Memory B cell (primary cell): ENCODE measurements at regions not wholly inside any gene's neighbourhood (a gene's known extent, or its start where the extent isn't known, plus 50 kb on each side); places are given as distances from the start of the nearest gene placed in this dataset.

Experiments used
- ATAC-seq: fragments of 150-1000 bp; cut with Tn5 transposase; 2 replicates; pipeline ENCODE4 v1.10.0; 2021; ENCODE audit warnings: low read depth, mild to moderate bottlenecking, moderate library complexity
- DNase-seq, 2 donors: peaks; one replicate each; pipeline ENCODE4 v3.0.0; 2022; ENCODE audit warnings: low spot score in 2 of 2
- H3K27ac Mint-ChIP-seq: one replicate; pipeline ENCODE4 v1.8.0; 2022; ENCODE audit warnings: mild to moderate bottlenecking, moderate library complexity, mixed read lengths
- H3K27me3 Mint-ChIP-seq: one replicate; pipeline ENCODE4 v1.8.0; 2022; ENCODE audit warnings: mixed read lengths
- H3K36me3 Mint-ChIP-seq: one replicate; pipeline ENCODE4 v1.8.0; 2022; ENCODE audit warnings: mild to moderate bottlenecking, mixed read lengths
- H3K4me1 Mint-ChIP-seq: one replicate; pipeline ENCODE4 v1.8.0; 2022; ENCODE audit warnings: mixed read lengths
- H3K4me3 Mint-ChIP-seq: one replicate; pipeline ENCODE4 v1.8.0; 2022; ENCODE audit warnings: mild to moderate bottlenecking, moderate library complexity, mixed read lengths
- H3K9me3 Mint-ChIP-seq: one replicate; pipeline ENCODE4 v1.8.0; 2022; ENCODE audit warnings: mixed read lengths

- Mint-ChIP-seq H3K4me1 (no peaks in the 10 kb centered on the region), H3K4me3 (no peak overlapping the region), H3K36me3 (no peaks in the 10 kb centered on the region), H3K27me3 (no peaks in the 10 kb centered on the region), H3K27ac (no peak overlapping the region), H3K9me3 (peaks cover 7% of the 10 kb centered on the region)
- ATAC-seq (no peak), DNase-seq (no peak)
Observed at GRCh38 chr14:85123755-85124154, 406.2 kb upstream of the FLRT2 start.

GRCh38 chr14:85124631-85125290 is 405.2 kb upstream of the FLRT2 start:
- ATAC-seq (no peak), DNase-seq (no peak)
- H3K36me3 Mint-ChIP-seq = no peaks in the 10 kb centered on the region
- no peaks in the 10 kb centered on the region for H3K4me1 Mint-ChIP-seq
- peaks cover 4% of the 10 kb centered on the region for H3K9me3 Mint-ChIP-seq
- H3K27me3 Mint-ChIP-seq = no peaks in the 10 kb centered on the region
- no peak overlapping the region for H3K27ac Mint-ChIP-seq
- H3K4me3 Mint-ChIP-seq = no peak overlapping the region

- Mint-ChIP-seq H3K4me3 (no peak overlapping the region), H3K27me3 (no peaks in the 10 kb centered on the region), H3K36me3 (no peaks in the 10 kb centered on the region), H3K27ac (no peak overlapping the region), H3K9me3 (peaks cover 4% of the 10 kb centered on the region), H3K4me1 (no peaks in the 10 kb centered on the region)
- DNase-seq (no peak), ATAC-seq (no peak)
Observed at GRCh38 chr14:85125291-85125670, 404.7 kb upstream of the FLRT2 start.

GRCh38 chr14:85129921-85130320 is 400.0 kb upstream of the FLRT2 start:
- no peak for DNase-seq
- Mint-ChIP-seq H3K36me3 (no peaks in the 10 kb centered on the region), H3K27ac (no peak overlapping the region), H3K27me3 (no peaks in the 10 kb centered on the region), H3K9me3 (peaks cover 5% of the 10 kb centered on the region), H3K4me1 (no peaks in the 10 kb centered on the region), H3K4me3 (no peak overlapping the region)
- no peak for ATAC-seq

GRCh38 chr14:85131226-85131922 is 398.6 kb upstream of the FLRT2 start:
- H3K9me3 Mint-ChIP-seq = peaks cover 5% of the 10 kb centered on the region
- no peak for DNase-seq
- no peaks in the 10 kb centered on the region for H3K36me3 Mint-ChIP-seq
- H3K27me3 Mint-ChIP-seq = no peaks in the 10 kb centered on the region
- H3K4me3 Mint-ChIP-seq = no peak overlapping the region
- no peaks in the 10 kb centered on the region for H3K4me1 Mint-ChIP-seq
- H3K27ac Mint-ChIP-seq = no peak overlapping the region
- ATAC-seq = no peak

GRCh38 chr14:85142982-85143381 is 387.0 kb upstream of the FLRT2 start:
- H3K9me3 Mint-ChIP-seq = peaks cover 4% of the 10 kb centered on the region
- H3K27me3 Mint-ChIP-seq = no peaks in the 10 kb centered on the region
- no peaks in the 10 kb centered on the region for H3K36me3 Mint-ChIP-seq
- DNase-seq = no peak
- no peak overlapping the region for H3K4me3 Mint-ChIP-seq
- no peaks in the 10 kb centered on the region for H3K4me1 Mint-ChIP-seq
- H3K27ac Mint-ChIP-seq = no peak overlapping the region
- no peak for ATAC-seq

GRCh38 chr14:85146779-85147178 is 383.2 kb upstream of the FLRT2 start:
- H3K9me3 Mint-ChIP-seq = peaks cover 5% of the 10 kb centered on the region
- H3K4me3 Mint-ChIP-seq = no peak overlapping the region
- DNase-seq = no peak
- H3K4me1 Mint-ChIP-seq = no peaks in the 10 kb centered on the region
- no peak overlapping the region for H3K27ac Mint-ChIP-seq
- H3K27me3 Mint-ChIP-seq = no peaks in the 10 kb centered on the region
- H3K36me3 Mint-ChIP-seq = no peaks in the 10 kb centered on the region
- ATAC-seq = no peak

- Mint-ChIP-seq H3K4me3 (no peak overlapping the region), H3K9me3 (peaks cover 5% of the 10 kb centered on the region), H3K27me3 (no peaks in the 10 kb centered on the region), H3K27ac (no peak overlapping the region), H3K4me1 (no peaks in the 10 kb centered on the region), H3K36me3 (no peaks in the 10 kb centered on the region)
- DNase-seq (no peak), ATAC-seq (no peak)
Observed at GRCh38 chr14:85150166-85150565, 379.8 kb upstream of the FLRT2 start.

GRCh38 chr14:85154714-85155113 is 375.2 kb upstream of the FLRT2 start:
- ATAC-seq = no peak
- no peak overlapping the region for H3K4me3 Mint-ChIP-seq
- H3K9me3 Mint-ChIP-seq = no peaks in the 10 kb centered on the region

GRCh38 chr14:85156319-85156718 is 373.6 kb upstream of the FLRT2 start:
- H3K9me3 Mint-ChIP-seq = peaks cover under 1% of the 10 kb centered on the region
- ATAC-seq (no peak), DNase-seq (no peak)
- no peak overlapping the region for H3K27ac Mint-ChIP-seq
- no peaks in the 10 kb centered on the region for H3K4me1 Mint-ChIP-seq
- H3K4me3 Mint-ChIP-seq = no peak overlapping the region
- H3K27me3 Mint-ChIP-seq = no peaks in the 10 kb centered on the region
- no peaks in the 10 kb centered on the region for H3K36me3 Mint-ChIP-seq

More at GRCh38 chr14:85154714-85155113, 375.2 kb upstream of the FLRT2 start:
- Mint-ChIP-seq H3K27ac (no peak overlapping the region), H3K27me3 (no peaks in the 10 kb centered on the region), H3K36me3 (no peaks in the 10 kb centered on the region), H3K4me1 (no peaks in the 10 kb centered on the region)
- DNase-seq = no peak

- Mint-ChIP-seq H3K4me1 (no peaks in the 10 kb centered on the region), H3K36me3 (no peaks in the 10 kb centered on the region), H3K27me3 (no peaks in the 10 kb centered on the region), H3K9me3 (peaks cover 8% of the 10 kb centered on the region), H3K27ac (no peak overlapping the region), H3K4me3 (no peak overlapping the region)
- ATAC-seq = no peak
- no peak for DNase-seq
Observed at GRCh38 chr14:85159726-85160125, 370.2 kb upstream of the FLRT2 start.

- no peaks in the 10 kb centered on the region for H3K36me3 Mint-ChIP-seq
- DNase-seq (no peak), ATAC-seq (no peak)
- no peaks in the 10 kb centered on the region for H3K4me1 Mint-ChIP-seq
- no peak overlapping the region for H3K27ac Mint-ChIP-seq
- H3K9me3 Mint-ChIP-seq = peaks cover 13% of the 10 kb centered on the region
- H3K4me3 Mint-ChIP-seq = no peak overlapping the region
- no peaks in the 10 kb centered on the region for H3K27me3 Mint-ChIP-seq
Observed at GRCh38 chr14:85165094-85165493, 364.9 kb upstream of the FLRT2 start.

GRCh38 chr14:85169381-85169780 is 360.6 kb upstream of the FLRT2 start:
- Mint-ChIP-seq H3K4me3 (no peak overlapping the region), H3K27me3 (no peaks in the 10 kb centered on the region), H3K4me1 (no peaks in the 10 kb centered on the region), H3K36me3 (no peaks in the 10 kb centered on the region), H3K27ac (no peak overlapping the region), H3K9me3 (peaks cover 15% of the 10 kb centered on the region)
- no peak for DNase-seq
- no peak for ATAC-seq

- Mint-ChIP-seq H3K27ac (no peak overlapping the region), H3K4me1 (no peaks in the 10 kb centered on the region), H3K4me3 (no peak overlapping the region), H3K9me3 (peaks cover 10% of the 10 kb centered on the region), H3K27me3 (no peaks in the 10 kb centered on the region), H3K36me3 (no peaks in the 10 kb centered on the region)
- no peak for ATAC-seq
- DNase-seq = no peak
Observed at GRCh38 chr14:85172290-85172689, 357.7 kb upstream of the FLRT2 start.
